Activated T-cell treated with anti-CD3 and anti-CD28 coated beads for 1 hour (primary cell): ENCODE measurements at regions not wholly inside any gene's neighbourhood (a gene's known extent, or its start where the extent isn't known, plus 50 kb on each side); places are given as distances from the start of the nearest gene placed in this dataset.
"Not testable (repeated sequence)": the region's sequence is repeated elsewhere in the genome, so short reads cannot be mapped to it uniquely, and the experiment has no call there.

ENCODE experiments used
- DNase-seq: peaks from one replicate; pipeline ENCODE4 v3.0.0-alpha.2; 2020; ENCODE audit warnings: low read depth

DNA sequence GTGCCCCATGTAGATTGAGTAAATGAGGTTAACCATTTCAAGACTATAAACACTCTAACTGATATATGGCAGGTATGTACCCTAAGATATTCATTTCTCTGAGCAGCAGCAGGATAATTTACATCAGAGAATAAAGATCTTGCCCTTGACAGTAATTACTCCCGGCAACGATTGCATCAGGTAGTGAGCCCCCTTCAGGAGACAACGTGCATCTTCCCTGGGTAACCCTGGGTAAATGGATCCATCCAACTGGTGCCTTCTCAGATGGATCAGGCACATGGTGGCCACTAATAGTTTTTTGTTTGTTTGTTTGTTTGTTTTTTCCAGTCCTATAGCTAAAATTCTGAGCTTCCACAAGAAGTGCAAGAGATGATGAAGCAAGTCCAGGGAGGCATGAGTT lies 469.4 kb upstream of the SLC35B3 start:
- no peak for DNase-seq

DNA sequence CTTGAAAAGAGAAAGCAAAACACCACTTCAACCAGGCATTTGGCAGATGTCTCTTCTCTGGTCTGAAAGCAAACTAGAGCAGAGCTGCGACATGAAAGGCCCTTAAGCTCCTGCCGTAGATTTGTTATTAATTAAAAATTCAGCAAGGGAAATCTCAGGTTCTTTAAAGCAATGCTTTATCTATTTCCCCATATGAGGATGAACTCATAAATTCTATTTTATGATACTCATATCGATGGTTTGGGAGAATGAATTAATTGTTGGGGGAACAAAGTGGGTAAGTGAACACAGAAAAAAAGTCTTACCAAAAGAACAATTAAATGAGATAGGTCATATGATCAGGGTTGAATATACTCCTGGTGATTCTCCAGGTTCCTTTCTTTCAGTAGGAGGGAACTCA lies 464.7 kb upstream of the SLC35B3 start:
- no peak for DNase-seq

DNA sequence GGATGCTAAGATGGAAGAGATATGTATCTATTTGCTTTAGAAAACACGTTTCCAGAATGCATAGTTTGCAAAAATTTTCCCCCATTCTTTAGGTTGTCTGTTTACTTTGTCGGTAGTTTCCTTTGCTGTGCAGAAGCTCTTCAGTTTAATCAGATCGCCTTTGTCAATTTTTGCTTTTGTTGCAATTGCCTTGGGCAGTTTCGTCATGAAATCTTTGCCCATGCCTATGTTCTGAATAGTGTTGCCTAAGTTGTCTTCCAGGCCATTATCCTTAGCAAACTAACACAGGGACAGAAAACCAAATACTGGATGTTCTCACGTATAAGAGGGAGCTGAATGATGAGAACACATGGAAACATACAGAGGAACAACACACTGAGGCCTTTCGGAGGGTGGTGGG lies 454.2 kb upstream of the SLC35B3 start:
- no peak for DNase-seq

DNA sequence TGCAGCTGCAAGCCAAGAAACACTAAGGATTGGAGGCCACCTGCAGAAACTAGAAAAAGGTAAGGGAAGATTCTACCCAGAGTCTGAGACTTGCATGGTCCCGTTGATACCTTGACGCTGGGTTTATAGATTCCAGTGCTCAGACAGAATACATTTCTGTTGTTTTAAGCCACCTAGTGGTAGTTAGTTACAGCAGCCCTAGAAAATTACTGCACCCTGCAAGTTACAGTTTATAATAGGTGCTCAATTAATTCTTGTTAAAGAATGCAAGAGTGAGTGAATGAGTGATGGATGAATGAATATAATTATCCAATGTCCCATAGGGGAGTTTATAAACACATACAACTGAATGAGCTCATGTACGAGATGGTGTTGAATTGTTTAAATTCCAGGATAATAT lies 453.1 kb upstream of the SLC35B3 start:
- DNase-seq, result no peak

DNA sequence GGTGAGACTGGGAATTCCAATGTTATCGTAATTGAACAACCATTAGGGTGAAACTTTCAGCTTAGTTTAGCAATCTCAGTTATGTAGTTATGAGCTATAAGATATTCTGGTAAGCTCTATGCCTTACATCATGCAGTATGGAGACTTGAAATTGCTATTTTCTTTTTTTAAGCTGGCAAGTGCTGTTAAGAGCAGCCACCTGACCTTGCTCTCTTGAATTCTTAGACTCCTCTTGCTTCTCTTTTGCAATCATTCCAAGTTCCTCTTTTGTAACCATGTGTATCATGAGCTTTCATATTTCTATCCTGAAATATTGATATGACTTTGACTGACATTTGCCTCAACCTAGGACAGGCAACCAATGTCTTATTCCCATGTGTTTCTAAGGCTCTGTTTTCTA lies 446.3 kb upstream of the SLC35B3 start:
- no peak for DNase-seq

DNA sequence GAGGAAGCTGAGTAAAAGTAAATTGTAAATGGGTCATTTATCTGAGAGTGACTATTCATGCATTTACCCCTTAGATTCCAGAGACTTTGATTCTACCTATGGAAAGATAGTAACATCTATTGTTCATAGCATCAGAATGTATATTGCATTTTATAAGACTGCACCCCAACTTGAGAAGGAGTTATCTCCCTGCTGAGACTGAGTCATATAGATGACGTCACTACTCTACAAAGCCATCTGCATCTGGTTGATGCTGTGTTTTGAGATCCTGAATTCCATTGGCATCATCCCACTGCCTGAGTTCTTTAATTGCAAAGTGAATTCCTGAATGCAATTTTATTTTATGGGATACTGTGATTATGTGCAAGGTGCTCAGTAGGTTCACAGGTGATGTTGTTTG lies 444.0 kb upstream of the SLC35B3 start:
- DNase-seq, result no peak

DNA sequence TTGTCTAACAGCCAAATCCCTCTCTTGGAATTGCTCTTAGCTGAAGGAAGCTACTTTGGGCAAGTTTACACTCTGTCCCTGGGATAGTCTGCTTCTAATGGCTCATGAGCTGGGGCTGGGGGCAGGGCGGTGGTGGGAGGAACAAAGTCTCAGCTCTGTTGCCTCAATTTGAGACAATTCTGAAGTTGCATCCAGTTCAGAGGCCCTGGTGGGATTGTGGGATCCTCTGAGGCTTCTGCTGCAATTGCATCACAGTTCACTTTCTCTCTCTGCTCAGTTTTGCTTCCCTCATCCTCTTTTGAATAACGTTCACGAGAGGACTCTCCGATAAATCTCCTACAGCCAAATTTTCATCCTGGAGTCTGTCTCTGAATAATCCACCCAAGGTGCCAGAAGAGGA lies 440.6 kb upstream of the SLC35B3 start:
- no peak for DNase-seq

DNA sequence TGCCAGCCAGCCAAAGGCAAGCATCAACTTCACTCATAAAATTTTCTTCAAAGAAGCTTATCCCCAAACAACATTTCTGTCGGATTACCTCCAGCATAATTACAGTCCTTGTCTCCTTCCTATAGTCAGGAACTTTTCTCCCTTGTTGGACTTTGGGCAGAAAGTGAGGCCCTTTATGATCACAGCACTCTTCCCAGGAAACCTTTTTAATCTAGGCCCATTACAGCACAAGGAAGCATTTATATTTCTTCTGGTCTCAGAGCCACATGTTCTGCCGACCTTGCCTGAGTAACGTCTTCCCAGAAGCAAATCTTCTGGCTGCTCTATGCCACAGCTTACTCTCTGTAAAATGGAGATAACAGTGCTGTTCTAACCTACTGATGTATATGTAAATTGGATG lies 437.2 kb upstream of the SLC35B3 start:
- no peak for DNase-seq

DNA sequence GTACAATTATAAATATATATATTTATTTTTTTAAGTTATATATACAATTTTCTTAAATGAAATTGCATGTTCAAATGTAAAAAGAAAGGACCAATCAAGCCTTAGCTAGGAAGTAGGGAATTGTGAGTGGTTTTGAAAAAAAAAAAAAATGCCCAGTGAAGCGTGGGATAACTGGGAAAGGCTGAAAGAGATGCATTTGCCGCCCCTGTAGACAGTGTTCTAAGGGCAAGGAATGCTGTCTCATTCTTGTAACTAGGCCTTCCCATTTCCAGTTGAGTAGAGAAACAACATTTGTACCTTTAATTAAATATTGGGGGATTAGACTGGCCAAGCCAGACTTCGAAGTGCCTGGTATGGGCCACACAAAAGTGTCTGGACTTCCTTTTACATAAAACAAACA lies 430.1 kb upstream of the SLC35B3 start:
- no peak for DNase-seq

DNA sequence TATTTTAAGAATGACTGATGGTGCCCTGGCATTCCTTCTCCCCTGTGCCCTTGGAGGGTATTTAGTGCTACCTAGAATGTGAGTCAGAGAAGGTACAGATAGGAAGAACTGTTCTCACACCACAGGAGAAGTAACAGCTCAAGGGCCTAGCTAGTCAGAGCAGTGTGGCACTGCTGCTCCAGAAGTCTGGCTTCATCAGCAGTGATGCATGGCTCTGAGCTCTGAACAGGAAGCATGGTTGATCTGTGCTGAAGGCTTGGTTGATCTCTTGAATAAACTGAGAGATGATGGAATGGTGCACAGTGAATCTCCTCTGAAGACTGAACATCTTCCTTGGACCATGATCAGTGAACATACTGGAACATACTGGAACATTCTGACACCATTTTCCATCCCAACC lies 425.3 kb upstream of the SLC35B3 start:
- no peak for DNase-seq

DNA sequence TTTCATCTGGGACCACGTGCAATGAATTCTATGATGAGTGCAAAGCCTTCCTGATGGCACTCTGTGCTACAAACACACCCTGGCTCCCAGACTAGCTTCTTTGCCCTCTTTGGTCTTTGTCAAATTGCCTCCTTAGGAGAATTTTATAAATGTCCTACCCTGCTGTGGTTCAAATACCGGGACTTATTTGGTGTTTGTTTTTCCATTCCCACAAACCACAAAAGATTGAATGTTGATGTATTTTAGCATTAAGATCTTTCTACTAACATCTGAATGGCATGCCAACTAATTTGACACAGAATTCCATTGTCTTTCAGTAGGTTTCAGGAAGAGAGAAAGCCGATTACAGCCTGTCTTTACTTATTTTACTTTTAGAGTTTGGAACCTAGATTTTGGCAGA lies 424.2 kb upstream of the SLC35B3 start:
- no peak for DNase-seq

DNA sequence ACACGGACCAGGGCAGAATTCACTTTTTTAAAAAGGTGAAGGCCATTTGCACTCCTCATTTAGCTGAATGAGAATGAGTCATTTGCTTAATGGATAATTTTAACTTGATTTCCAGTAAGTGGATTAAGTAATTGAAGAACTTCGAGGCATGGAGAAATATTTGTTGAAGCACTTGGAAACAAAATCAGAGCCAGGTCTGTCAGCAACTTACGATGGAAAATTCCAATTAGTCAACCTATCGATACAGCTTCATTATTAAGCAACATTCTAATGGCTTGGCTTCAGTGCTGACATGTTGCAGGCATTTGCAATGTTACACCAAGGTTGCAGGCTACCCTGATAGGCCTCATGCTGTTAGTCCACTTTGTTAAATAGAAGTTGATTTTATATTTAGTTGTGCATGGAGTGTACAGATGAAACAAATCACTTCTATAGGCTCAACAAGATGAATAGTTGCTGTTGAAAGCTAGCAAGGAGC lies 423.5 kb upstream of the SLC35B3 start:
- DNase-seq, result no peak

DNA sequence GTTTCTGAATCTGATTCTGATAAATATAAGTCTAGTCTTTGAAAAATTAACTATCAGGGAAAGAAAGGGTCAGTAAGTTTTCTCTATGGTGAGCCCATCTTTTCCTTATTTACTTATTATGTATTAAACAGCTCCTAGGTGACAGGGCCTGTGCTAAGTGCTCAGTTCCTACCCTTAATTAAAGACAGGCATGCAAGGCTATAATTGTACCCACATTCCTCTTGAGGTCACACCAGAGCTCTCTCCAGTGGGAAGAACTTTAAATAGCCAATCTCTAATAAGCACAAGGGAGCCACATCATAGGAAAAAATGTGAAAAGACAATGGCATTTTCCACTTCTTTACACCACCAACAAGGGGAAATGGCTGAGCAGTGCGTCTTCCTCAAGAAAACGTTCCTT lies 421.8 kb upstream of the SLC35B3 start:
- DNase-seq, result no peak

DNA sequence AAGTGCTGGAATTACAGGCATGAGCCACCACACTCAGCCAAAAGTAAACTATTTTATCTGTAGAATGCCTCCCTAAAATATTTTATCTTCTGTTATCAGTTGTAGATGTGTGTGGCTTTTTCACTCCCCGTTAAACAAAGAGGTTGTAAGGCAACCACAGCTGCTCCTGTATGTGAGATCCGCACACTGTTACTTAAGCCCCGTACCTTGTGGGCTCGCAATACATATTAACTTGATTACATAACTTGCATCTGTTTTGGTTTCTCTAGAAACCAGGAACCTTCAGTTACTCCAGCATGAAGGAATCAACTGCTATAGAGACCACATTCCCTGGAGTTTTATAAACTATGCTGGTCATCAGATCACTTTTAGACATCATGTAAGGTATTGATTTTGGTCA lies 420.1 kb upstream of the SLC35B3 start:
- no peak for DNase-seq

DNA sequence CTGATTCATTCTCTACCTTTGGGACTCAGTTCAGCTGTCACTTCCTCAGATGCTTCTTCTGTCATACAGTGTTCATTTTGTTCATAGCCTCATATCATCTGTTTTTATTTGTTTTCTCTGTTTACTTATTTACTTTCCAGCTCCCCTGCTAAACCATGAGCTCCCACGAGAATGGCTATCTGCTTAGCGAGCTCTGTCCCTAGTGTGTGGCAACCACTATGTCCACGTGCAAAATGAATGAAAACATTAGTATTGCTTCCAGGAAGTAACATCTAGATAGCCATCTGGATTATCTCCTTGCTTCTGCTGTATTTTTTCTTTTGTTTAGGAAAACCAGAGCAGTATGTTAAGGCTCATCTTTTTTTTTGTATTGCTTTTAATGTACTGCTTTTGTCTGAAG lies 417.0 kb upstream of the SLC35B3 start:
- DNase-seq, result no peak

DNA sequence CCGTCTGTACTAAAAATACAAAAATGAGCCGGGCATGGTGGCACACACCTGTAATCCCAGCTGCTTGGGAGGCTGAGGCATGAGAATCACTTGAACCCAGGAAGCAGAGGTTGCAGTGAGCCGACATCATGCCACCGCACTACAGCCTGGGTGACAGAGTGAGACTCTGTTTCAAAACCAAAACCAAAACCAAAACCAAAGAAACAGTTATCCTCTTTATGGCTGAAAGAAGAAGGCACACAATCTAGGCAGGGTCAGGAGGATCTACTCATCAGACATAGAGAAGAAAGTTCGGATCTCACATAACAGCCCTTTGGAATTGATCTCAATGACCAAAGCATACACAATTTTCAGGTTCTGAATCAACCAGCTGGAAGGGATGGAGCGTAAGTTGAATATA lies 411.3 kb upstream of the SLC35B3 start:
- DNase-seq, result not testable (repeated sequence)

DNA sequence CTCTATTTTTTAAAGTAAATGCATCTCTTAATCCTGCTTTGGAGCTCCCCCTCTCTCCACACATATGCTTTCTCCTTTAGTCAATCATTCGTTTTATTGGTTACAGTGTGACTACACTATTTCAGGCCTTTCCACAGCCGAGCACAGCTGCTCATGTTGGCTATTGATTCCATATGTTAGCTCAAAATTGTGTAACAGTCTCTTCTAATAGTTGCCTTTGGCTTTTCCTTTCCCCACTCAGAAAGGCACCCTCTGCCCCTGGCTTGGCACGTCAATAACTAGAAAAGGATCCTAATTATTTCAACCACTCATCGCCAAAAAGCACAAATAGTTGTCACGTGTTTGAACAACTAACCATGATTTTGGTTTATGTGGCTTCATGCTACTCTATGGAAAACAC lies 410.3 kb upstream of the SLC35B3 start:
- DNase-seq, result no peak

DNA sequence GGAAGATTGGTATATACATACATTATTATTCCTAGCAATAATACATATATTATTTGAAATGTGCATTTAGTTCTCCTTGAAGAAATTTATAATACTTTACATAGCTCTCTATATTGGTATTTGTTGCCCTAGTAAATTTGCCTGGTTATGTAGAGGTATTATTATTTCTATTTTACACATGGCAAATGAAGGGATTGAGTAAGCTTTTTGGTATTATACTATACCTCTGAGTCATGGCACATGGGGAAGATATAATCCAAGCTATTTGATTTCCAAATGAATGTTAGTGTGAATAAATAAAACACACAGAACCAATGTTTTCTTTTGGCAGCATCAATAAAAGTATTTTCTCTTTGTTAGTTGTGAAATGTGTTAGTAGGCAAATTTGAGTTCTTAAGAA lies 409.6 kb upstream of the SLC35B3 start:
- DNase-seq, result no peak

DNA sequence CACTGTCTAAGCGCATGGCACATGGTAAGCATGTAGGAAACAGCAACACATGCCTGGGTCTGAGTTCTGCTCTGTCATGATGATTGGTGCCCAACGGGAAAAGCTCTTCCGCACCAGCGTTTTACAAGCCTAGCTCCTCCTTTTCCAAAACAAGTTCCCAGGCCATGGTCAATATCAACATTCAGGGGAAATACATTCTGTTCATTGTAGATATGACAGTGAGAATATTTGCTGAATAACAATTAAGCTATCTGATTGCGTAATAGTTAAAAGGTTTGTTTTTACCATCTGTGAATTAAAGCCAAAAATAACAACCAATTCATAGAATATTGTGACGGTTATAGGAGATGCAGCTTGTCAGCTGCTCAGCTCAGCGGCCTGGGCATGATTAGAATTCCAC lies 404.3 kb upstream of the SLC35B3 start:
- no peak for DNase-seq

DNA sequence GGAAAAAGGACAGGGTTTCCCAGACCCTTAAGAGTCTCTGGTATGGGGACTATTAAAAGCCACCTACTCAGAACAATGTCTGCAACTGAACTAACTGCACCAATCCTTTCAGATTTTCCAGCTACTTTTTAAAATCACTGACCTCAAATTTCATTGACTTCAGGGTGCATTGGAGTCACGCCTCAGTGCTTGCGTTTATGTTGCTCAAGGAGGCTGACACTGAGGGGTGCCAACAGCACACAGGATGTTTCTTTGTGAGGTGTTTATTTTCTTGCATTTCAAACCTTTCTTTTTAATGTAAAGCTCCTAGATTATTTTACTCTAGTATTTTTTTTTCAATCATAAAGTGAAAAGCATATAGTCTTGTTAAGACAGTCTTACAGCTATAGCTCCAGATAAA lies 402.0 kb upstream of the SLC35B3 start:
- no peak for DNase-seq

DNA sequence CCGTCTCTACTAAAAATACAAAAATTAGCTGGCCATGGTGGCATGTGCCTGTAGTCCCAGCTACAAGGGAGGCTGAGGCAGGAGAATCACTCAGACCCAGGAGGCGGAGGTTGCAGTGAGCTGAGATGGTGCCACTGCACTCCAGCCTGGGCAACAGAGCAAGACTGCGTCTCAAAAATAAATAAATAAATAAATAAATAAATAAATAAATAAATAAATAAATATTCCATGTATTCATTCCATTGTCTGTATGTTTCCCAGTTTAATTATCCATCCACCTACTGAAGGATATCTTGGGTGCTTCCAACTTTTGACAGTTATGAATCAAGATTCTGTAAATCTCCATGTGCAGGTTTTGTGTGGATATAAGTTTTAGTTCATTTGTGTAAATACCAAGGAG lies 397.4 kb upstream of the SLC35B3 start:
- not testable (repeated sequence) for DNase-seq

DNA sequence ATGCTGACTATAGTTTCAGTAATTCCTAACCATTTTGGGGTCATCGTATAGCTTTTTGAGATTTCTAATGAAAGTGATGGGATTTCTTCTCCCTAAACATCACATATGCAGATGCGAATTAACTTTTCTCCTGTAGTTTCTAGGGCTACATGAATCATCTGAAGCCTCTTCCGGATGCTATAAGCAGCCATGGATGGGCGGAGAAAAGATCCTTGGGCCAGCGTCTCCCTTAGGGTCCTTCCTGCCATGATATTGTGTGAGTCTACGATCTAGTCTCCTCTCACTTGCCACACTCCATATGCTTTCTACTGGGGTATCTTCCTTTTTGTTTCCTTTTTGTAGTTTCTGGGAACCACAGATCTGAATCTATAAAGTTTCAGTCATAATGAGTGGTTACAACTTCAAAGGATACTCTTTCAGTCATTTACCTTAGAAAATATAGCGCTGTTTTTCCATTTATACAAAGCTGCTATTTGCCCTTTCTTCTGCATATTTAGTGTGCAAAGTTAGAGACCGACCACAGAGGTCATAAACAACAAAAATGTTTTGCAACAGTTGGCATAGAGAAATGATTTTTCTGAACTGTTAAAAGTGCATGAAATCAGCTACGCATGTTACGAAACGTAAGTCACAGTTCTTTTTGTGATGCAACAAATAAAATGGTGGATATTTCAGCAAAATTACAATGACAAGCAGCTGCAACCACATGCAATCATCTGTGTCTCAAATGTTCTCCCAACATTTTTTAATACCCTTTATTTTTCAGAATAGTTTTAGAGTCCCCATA lies 396.2 kb upstream of the SLC35B3 start:
- no peak for DNase-seq

DNA sequence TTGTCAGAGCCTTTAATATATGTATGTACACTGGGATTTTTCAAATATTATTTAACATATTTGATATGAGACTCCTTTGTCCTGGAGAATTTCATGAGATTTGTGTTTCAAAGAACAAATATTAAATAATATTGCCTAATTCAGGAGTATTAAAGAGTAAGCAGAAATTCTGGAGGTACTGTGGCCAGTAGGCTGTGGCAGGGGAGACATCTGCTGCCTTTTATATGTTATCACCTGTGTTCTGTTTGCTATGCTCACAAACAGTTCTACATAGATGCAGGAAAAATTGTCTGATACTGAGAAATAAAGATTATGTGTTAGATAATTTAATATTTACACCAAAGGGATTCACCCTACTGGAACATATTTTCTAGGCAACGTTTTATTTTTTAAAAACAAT lies 395.4 kb upstream of the SLC35B3 start:
- no peak for DNase-seq

DNA sequence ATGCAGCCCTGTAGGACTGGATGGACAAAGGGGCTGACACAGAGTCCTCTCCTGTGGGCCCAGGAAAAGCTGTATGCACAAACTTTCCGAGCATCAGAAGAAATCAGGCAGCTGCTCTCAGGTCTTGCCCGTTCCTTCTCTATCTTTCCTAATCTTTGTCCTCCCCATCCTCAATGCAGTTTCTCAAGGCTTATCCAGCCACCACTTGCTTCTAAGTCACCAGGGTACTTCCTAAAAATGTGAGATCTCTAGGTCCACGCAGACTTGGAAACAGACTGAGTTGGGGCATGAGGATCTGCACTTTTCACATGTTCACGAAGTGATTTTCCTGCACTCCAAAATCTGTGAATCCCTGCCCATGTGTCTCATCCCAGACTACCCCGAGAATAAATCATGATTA lies 394.5 kb upstream of the SLC35B3 start:
- DNase-seq, result no peak

DNA sequence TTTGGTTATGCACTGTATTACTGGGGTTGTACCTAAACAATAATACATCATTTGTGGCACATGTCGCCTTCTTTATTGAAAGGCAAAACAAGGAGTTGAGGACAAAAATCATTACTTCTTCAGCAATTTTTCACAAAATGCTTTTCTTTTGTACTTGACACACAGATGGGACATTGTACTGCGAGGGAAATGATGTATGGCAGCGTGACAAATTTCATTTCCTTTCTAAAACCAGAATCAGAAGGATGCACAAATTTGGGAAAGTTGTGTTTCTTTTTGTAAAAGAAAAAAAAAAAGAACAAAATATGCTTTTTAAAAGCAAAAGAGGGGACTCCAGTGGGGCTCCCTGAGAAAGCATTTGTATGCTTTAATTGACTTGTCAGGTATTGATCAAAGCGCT lies 394.0 kb upstream of the SLC35B3 start:
- DNase-seq, result no peak
